Prostate gland (tissue), 2 donors: ENCODE measurements at regions not wholly inside any gene's neighbourhood (a gene's known extent, or its start where the extent isn't known, plus 50 kb on each side); places are given as distances from the start of the nearest gene placed in this dataset.

ENCODE experiments used
- DNase-seq: peaks from one replicate; pipeline ENCODE4 v3.0.0-alpha.2; 2019; ENCODE audit warnings: low spot score
- H3K27ac ChIP-seq, 2 donors: fragments of 200-600 bp; sonication (generic); 2 replicates each; pipeline ENCODE4 v1.5.1; 2017 to 2019
- H3K27me3 ChIP-seq: fragments of 200-600 bp; sonication (generic); replicated peaks from 2 replicates; pipeline ENCODE4 v1.5.1; 2019; ENCODE audit not compliant: insufficient read depth
- H3K36me3 ChIP-seq, 2 donors: fragments of 200-600 bp; sonication (generic); 1 replicate in 1 of 2; 2 replicates in 1 of 2; pipeline versions ENCODE4 v1.5.1 to v1.8.1; 2017 to 2019
- H3K4me1 ChIP-seq: fragments of 200-600 bp; sonication (generic); replicated peaks from 2 replicates; pipeline ENCODE4 v1.5.1; 2019
- H3K4me3 ChIP-seq, 2 donors: fragments of 200-600 bp; sonication (generic); 2 replicates each; pipeline ENCODE4 v1.5.1; 2017 to 2019
- H3K9me3 ChIP-seq: fragments of 200-600 bp; sonication (generic); 2 replicates; pipeline ENCODE4 v1.5.1; 2017
- POLR2A ChIP-seq: fragments of 450-650 bp; IDR thresholded peaks from one replicate; pipeline ENCODE4 v1.6.1; 2016; ENCODE audit warnings: antibody characterized with exemption, mild to moderate bottlenecking
- POLR2AphosphoS5 ChIP-seq: sonication (generic); formaldehyde crosslinking; IDR thresholded peaks from one replicate; pipeline ENCODE4 v1.6.1; 2017; ENCODE audit warnings: antibody characterized with exemption
- WGBS: methylation state at CpG from one replicate; pipeline ENCODE4 v1.1.5; 2018; 5-methylcytosine and 5-hydroxymethylcytosine counted together
- intact Hi-C: fragments of 100-400 bp; cut with DNase I; formaldehyde crosslinking; loops from one replicate; pipeline ENCODE4 v1.14.2; 2022
- TF ChIP-seq, protein P1 (sequence below), 4 experiments: fragments of 200-600 bp in 2 of 4; fragments of 450-650 bp in 2 of 4; sonication (generic) in 2 of 4; IDR thresholded peaks; 1 replicate in 3 of 4; 2 replicates in 1 of 4; pipeline ENCODE4 v1.5.1; 2016 to 2019; ENCODE audit warnings: antibody characterized with exemption in 4 of 4, mild to moderate bottlenecking in 2 of 4, moderate library complexity in 2 of 4

- 88% methylated on average over 6 of the region's 6 CpGs for WGBS
- intact Hi-C loops, result no loop called here
- H3K27ac ChIP-seq, result no peak overlapping the region
- H3K4me1 ChIP-seq, result peaks cover 11% of the 10 kb centered on the region
- H3K27me3 ChIP-seq, result no peaks in the 10 kb centered on the region
- no peak overlapping the region for H3K4me3 ChIP-seq
- no peaks in the 10 kb centered on the region for H3K9me3 ChIP-seq
- DNase-seq, result no peak
- no peaks in the 10 kb centered on the region for H3K36me3 ChIP-seq
- TF ChIP-seq POLR2AphosphoS5 (no peak), POLR2A (no peak)
- TF ChIP-seq, protein P1, sequence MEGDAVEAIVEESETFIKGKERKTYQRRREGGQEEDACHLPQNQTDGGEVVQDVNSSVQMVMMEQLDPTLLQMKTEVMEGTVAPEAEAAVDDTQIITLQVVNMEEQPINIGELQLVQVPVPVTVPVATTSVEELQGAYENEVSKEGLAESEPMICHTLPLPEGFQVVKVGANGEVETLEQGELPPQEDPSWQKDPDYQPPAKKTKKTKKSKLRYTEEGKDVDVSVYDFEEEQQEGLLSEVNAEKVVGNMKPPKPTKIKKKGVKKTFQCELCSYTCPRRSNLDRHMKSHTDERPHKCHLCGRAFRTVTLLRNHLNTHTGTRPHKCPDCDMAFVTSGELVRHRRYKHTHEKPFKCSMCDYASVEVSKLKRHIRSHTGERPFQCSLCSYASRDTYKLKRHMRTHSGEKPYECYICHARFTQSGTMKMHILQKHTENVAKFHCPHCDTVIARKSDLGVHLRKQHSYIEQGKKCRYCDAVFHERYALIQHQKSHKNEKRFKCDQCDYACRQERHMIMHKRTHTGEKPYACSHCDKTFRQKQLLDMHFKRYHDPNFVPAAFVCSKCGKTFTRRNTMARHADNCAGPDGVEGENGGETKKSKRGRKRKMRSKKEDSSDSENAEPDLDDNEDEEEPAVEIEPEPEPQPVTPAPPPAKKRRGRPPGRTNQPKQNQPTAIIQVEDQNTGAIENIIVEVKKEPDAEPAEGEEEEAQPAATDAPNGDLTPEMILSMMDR (IDR thresholded peaks at IDR 0.05), result no peak
Measured at GRCh38 chr6:137734005-137734874, 132.8 kb upstream of the TNFAIP3 start.

GRCh38 chr6:137734875-137735182 is 132.2 kb upstream of the TNFAIP3 start:
- Histone ChIP-seq H3K27ac (no peak overlapping the region), H3K4me3 (no peak overlapping the region), H3K9me3 (no peaks in the 10 kb centered on the region), H3K36me3 (no peaks in the 10 kb centered on the region), H3K4me1 (peaks cover 11% of the 10 kb centered on the region), H3K27me3 (no peaks in the 10 kb centered on the region)
- no peak for DNase-seq
- TF ChIP-seq POLR2AphosphoS5 (no peak), POLR2A (no peak)
- TF ChIP-seq, protein P1 (IDR thresholded peaks at IDR 0.05), result no peak
- intact Hi-C loops, result no loop called here
- WGBS, result 81% methylated on average over 4 of the region's 4 CpGs

GRCh38 chr6:137736048-137736818 is 130.8 kb upstream of the TNFAIP3 start:
- Histone ChIP-seq H3K27ac (no peak overlapping the region), H3K4me1 (peaks cover 6% of the 10 kb centered on the region), H3K9me3 (no peaks in the 10 kb centered on the region), H3K4me3 (no peak overlapping the region), H3K27me3 (no peaks in the 10 kb centered on the region), H3K36me3 (no peaks in the 10 kb centered on the region)
- 87% methylated on average over 6 of the region's 6 CpGs for WGBS
- TF ChIP-seq, protein P1 (IDR thresholded peaks at IDR 0.05), result no peak
- no peak for TF ChIP-seq POLR2AphosphoS5
- TF ChIP-seq POLR2A, result no peak
- intact Hi-C loops, result no loop called here
- DNase-seq, result no peak

DNA sequence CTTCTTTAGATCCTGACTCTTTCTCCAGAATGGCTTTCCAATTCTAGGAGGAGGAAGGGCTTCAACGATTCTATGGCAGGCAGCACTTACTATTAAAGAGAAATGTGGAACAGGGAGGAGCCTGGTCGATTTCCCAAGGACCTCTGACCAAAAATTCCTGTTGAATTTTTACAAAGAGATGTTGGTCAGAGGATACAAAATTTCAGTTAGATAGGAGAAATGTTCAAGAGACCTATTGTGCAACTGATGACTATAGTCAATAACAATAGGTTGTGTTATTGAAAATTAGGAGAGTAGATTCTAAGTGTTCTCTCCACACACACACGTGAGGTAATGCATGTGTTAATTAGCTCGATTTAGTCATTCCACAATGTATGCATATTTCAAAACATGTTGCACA is 130.1 kb upstream of the TNFAIP3 start:
- Histone ChIP-seq H3K27ac (no peak overlapping the region), H3K27me3 (no peaks in the 10 kb centered on the region), H3K4me3 (no peak overlapping the region), H3K36me3 (no peaks in the 10 kb centered on the region), H3K9me3 (no peaks in the 10 kb centered on the region), H3K4me1 (no peaks in the 10 kb centered on the region)
- no peak for DNase-seq
- 73% methylated on average over 4 of the region's 4 CpGs for WGBS
- intact Hi-C loops, result no loop called here
- no peak for TF ChIP-seq POLR2A
- TF ChIP-seq POLR2AphosphoS5, result no peak
- TF ChIP-seq, protein P1 (IDR thresholded peaks at IDR 0.05), result no peak
